Endodermal cell (in vitro differentiated cells): ENCODE measurements at regions not wholly inside any gene's neighbourhood (a gene's known extent, or its start where the extent isn't known, plus 50 kb on each side); places are given as distances from the start of the nearest gene placed in this dataset.

Experiments used
- DNase-seq: peaks from one replicate; pipeline ENCODE4 v3.0.0-alpha.2; 2017
- H3K27ac ChIP-seq: 2 replicates; pipeline ENCODE4 v1.5.1; 2013; ENCODE audit warnings: mild to moderate bottlenecking, low read depth, low read length, moderate library complexity
- H3K27me3 ChIP-seq: 2 replicates; pipeline ENCODE4 v1.6.1; 2013; ENCODE audit warnings: mild to moderate bottlenecking, low read length, moderate library complexity; ENCODE audit not compliant: insufficient read depth, control insufficient read depth, poor library complexity, severe bottlenecking
- H3K36me3 ChIP-seq: 2 replicates; pipeline ENCODE4 v1.7.0; 2013; ENCODE audit warnings: mild to moderate bottlenecking, low read length, moderate library complexity; ENCODE audit not compliant: control insufficient read depth, insufficient read depth
- H3K4me1 ChIP-seq: one replicate; pipeline ENCODE4 v1.7.0; 2013; ENCODE audit warnings: low read length; ENCODE audit not compliant: control insufficient read depth, insufficient read depth
- H3K4me3 ChIP-seq: 2 replicates; pipeline ENCODE4 v1.5.1; 2013; ENCODE audit warnings: mild to moderate bottlenecking, low read length, moderate library complexity
- H3K9ac ChIP-seq: 2 replicates; pipeline ENCODE4 v1.6.1; 2013; ENCODE audit warnings: mild to moderate bottlenecking, low read length, moderate library complexity; ENCODE audit not compliant: poor library complexity, severe bottlenecking; ENCODE audit errors: extremely low read depth
- H3K9me3 ChIP-seq: 2 replicates; pipeline ENCODE4 v1.6.1; 2013; ENCODE audit warnings: mild to moderate bottlenecking, low read length, moderate library complexity; ENCODE audit not compliant: control insufficient read depth
- H3K27ac Mint-ChIP-seq: 2 replicates; pipeline ENCODE4 v1.8.0; 2020; ENCODE audit warnings: mixed read lengths
- H3K27me3 Mint-ChIP-seq: 2 replicates; pipeline ENCODE4 v1.8.0; 2021; ENCODE audit warnings: mild to moderate bottlenecking, mixed read lengths; ENCODE audit not compliant: insufficient read depth
- H3K36me3 Mint-ChIP-seq: 2 replicates; pipeline ENCODE4 v1.8.0; 2020; ENCODE audit warnings: low read depth, mixed read lengths
- H3K4me1 Mint-ChIP-seq: 2 replicates; pipeline ENCODE4 v1.8.0; 2020; ENCODE audit warnings: mixed read lengths
- H3K4me3 Mint-ChIP-seq: 2 replicates; pipeline ENCODE4 v1.8.0; 2020; ENCODE audit warnings: mild to moderate bottlenecking, moderate library complexity, mixed read lengths
- H3K9me3 Mint-ChIP-seq: 2 replicates; pipeline ENCODE4 v1.8.0; 2020; ENCODE audit warnings: mild to moderate bottlenecking, mixed read lengths
- CTCF ChIP-seq: fragments of 200-600 bp; sonication (generic); conservative IDR thresholded peaks from 2 replicates; pipeline ENCODE4 v1.5.0; 2021; ENCODE audit warnings: antibody characterized with exemption, mild to moderate bottlenecking
- WGBS, 2 experiments: methylation state at CpG; one replicate each; pipeline versions ENCODE4 v1.1.5 to v1.1.7; 2013; ENCODE audit warnings: missing lambda C conversion rate in 2 of 2, mixed read lengths in 1 of 2; ENCODE audit not compliant: insufficient coverage in 1 of 2, insufficient read length in 1 of 2; 5-methylcytosine and 5-hydroxymethylcytosine counted together

GRCh38 chr21:24183077-24183476, 1424.2 kb downstream of the MRPL39 start:
- no peaks in the 10 kb centered on the region for H3K36me3 ChIP-seq
- no peaks in the 10 kb centered on the region for H3K4me1 ChIP-seq
- Mint-ChIP-seq H3K9me3 (peaks cover 54% of the 10 kb centered on the region), H3K27me3 (peaks cover 2% of the 10 kb centered on the region), H3K4me3 (no peak overlapping the region), H3K27ac (no peak overlapping the region), H3K4me1 (no peaks in the 10 kb centered on the region), H3K36me3 (no peaks in the 10 kb centered on the region)
- no peak overlapping the region for H3K27ac ChIP-seq
- H3K9ac ChIP-seq = no peak overlapping the region
- H3K27me3 ChIP-seq = peaks cover 2% of the 10 kb centered on the region
- TF ChIP-seq CTCF = no peak
- peaks cover 34% of the 10 kb centered on the region for H3K9me3 ChIP-seq
- WGBS, 2 experiments = 87 to 91% methylated on average over 2 to 3 of the region's 3 CpGs
- no peak for DNase-seq
- H3K4me3 ChIP-seq = no peak overlapping the region

GRCh38 chr21:24179110-24179509, 1428.2 kb downstream of the MRPL39 start:
- Histone ChIP-seq H3K9me3 (peaks cover 14% of the 10 kb centered on the region), H3K9ac (no peak overlapping the region), H3K36me3 (no peaks in the 10 kb centered on the region), H3K27ac (no peak overlapping the region), H3K27me3 (no peaks in the 10 kb centered on the region), H3K4me1 (no peaks in the 10 kb centered on the region), H3K4me3 (no peak overlapping the region)
- no peaks in the 10 kb centered on the region for H3K27me3 Mint-ChIP-seq
- no peak for TF ChIP-seq CTCF
- no peak overlapping the region for H3K27ac Mint-ChIP-seq
- DNase-seq = no peak
- no peaks in the 10 kb centered on the region for H3K36me3 Mint-ChIP-seq
- no peak overlapping the region for H3K4me3 Mint-ChIP-seq
- peaks cover 44% of the 10 kb centered on the region for H3K9me3 Mint-ChIP-seq
- WGBS, 2 experiments = 71 to 80% methylated on average over 1 of the region's 1 CpG
- H3K4me1 Mint-ChIP-seq = no peaks in the 10 kb centered on the region

- H3K4me3 ChIP-seq = no peak overlapping the region
- H3K36me3 Mint-ChIP-seq = no peaks in the 10 kb centered on the region
Measured at GRCh38 chr21:24175106-24175505, 1432.2 kb downstream of the MRPL39 start.

More at GRCh38 chr21:24175106-24175505, 1432.2 kb downstream of the MRPL39 start:
- H3K4me1 ChIP-seq = no peaks in the 10 kb centered on the region
- no peak overlapping the region for H3K27ac ChIP-seq
- H3K27me3 ChIP-seq = no peaks in the 10 kb centered on the region
- Mint-ChIP-seq H3K4me1 (no peaks in the 10 kb centered on the region), H3K4me3 (no peak overlapping the region), H3K9me3 (peaks cover 50% of the 10 kb centered on the region), H3K27ac (no peak overlapping the region), H3K27me3 (no peaks in the 10 kb centered on the region)
- 85 to 87% methylated on average over 1 of the region's 1 CpG for WGBS, 2 experiments
- TF ChIP-seq CTCF = no peak
- H3K9ac ChIP-seq = no peak overlapping the region
- DNase-seq = no peak
- H3K36me3 ChIP-seq = no peaks in the 10 kb centered on the region
- peaks cover 12% of the 10 kb centered on the region for H3K9me3 ChIP-seq
